Uterus (tissue), 2 donors: ENCODE measurements at regions not wholly inside any gene's neighbourhood (a gene's known extent, or its start where the extent isn't known, plus 50 kb on each side); places are given as distances from the start of the nearest gene placed in this dataset.
"Not testable (repeated sequence)": the region's sequence is repeated elsewhere in the genome, so short reads cannot be mapped to it uniquely, and the experiment has no call there.

Experiments
- CTCF ChIP-seq, 4 experiments: fragments of 200-600 bp in 2 of 4; fragments of 450-650 bp in 2 of 4; sonication (generic) in 2 of 4; IDR thresholded peaks; one replicate each; pipeline ENCODE4 v1.5.1; 2016 to 2019; ENCODE audit warnings: antibody characterized with exemption in 4 of 4, mild to moderate bottlenecking in 2 of 4, moderate library complexity in 1 of 4
- POLR2A ChIP-seq, 2 donors: fragments of 450-650 bp; IDR thresholded peaks; one replicate each; pipeline ENCODE4 v1.6.1; 2016; ENCODE audit warnings: antibody characterized with exemption in 2 of 2, mild to moderate bottlenecking in 1 of 2, moderate library complexity in 1 of 2

GRCh38 chr2:192524642-192525251 lies 330.0 kb upstream of the TMEFF2 start:
- not testable (repeated sequence) for TF ChIP-seq CTCF, POLR2A (IDR thresholded peaks at IDR 0.05)
